ENCODE measurements at regions not wholly inside any gene's neighbourhood (a gene's known extent, or its start where the extent isn't known, plus 50 kb on each side); places are given as distances from the start of the nearest gene placed in this dataset.

DNA sequence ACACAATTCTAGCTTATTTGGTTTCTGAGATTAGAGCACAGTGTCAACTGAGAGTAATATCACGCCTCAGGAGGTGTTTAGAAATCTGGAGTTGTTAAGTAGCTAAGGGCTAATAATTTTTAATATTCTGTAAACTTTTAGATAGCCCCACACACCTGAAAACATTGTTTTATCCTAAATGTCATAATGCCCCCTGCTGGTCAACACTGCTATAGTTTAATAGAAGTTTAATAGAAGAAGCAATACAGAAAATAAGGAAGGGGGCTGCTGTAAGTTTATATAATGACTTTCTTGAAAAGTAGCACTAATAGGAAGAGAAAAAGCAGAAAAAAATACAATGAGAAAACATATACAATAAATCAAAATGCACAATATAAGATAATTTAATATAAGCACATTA lies 516.4 kb upstream of the PCDH11Y start:
- Histone ChIP-seq H3K27ac (no peak overlapping the region), H3K4me1 (no peaks in the 10 kb centered on the region), H3K27me3 (ENCODE audit: low read depth) (no peaks in the 10 kb centered on the region), H3K36me3 (no peaks in the 10 kb centered on the region), H3K4me3 (no peak overlapping the region), H3K9me3 (no peaks in the 10 kb centered on the region)
- ATAC-seq (no peak), DNase-seq (no peak)
- TF ChIP-seq, protein P1, sequence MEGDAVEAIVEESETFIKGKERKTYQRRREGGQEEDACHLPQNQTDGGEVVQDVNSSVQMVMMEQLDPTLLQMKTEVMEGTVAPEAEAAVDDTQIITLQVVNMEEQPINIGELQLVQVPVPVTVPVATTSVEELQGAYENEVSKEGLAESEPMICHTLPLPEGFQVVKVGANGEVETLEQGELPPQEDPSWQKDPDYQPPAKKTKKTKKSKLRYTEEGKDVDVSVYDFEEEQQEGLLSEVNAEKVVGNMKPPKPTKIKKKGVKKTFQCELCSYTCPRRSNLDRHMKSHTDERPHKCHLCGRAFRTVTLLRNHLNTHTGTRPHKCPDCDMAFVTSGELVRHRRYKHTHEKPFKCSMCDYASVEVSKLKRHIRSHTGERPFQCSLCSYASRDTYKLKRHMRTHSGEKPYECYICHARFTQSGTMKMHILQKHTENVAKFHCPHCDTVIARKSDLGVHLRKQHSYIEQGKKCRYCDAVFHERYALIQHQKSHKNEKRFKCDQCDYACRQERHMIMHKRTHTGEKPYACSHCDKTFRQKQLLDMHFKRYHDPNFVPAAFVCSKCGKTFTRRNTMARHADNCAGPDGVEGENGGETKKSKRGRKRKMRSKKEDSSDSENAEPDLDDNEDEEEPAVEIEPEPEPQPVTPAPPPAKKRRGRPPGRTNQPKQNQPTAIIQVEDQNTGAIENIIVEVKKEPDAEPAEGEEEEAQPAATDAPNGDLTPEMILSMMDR (IDR thresholded peaks at IDR 0.05) = peak; percentile 26
- intact Hi-C loops (cut with DNase I) = no loop called here
